K562 (cell line): ENCODE measurements at regions not wholly inside any gene's neighbourhood (a gene's known extent, or its start where the extent isn't known, plus 50 kb on each side); places are given as distances from the start of the nearest gene placed in this dataset.

ENCODE experiments used
- ATAC-seq: fragments of 200-7000 bp; cut with Tn5 transposase; 3 replicates; pipeline ENCODE4 v1.9.1; 2020; ENCODE audit warnings: moderate library complexity
- BruUV-seq: library from RNA; stranded (reverse); fragments of 400-500 nt; replicated peaks from 2 replicates; lab custom pipeline; 2021; lab: Mats Ljungman, UMichigan
- CTCF ChIA-PET: fragments of 300-600 bp; formaldehyde crosslinking; extraction: SDS; loops from one replicate; lab custom pipeline; 2021; ENCODE audit warnings: low intra/inter-chr PET ratio; lab: Yijun Ruan, JAX
- POLR2A ChIA-PET: fragments of 300-600, 350-650 bp; sonication (Branson Sonifier 250); formaldehyde crosslinking; extraction: SDS; loops from one replicate; lab custom pipeline; 2021; ENCODE audit warnings: antibody characterized with exemption, inconsistent platforms; lab: Yijun Ruan, JAX
- DNase-seq, 4 experiments: peaks; one replicate each; pipeline versions ENCODE4 v3.0.0 to v3.0.0-alpha.2; 2011 to 2018; ENCODE audit warnings: low spot score in 3 of 4, mixed read lengths in 3 of 4; ENCODE audit errors: extremely low read depth in 1 of 4
- FAIRE-seq: peaks from 2 replicates; lab custom pipeline; 2011; peaks lifted over from hg19 to GRCh38; lab: Jason Lieb, UNC
- H2AFZ ChIP-seq: 2 replicates; pipeline ENCODE4 v1.6.0; 2011; ENCODE audit warnings: low read depth, low read length, control low read depth, inconsistent platforms
- H3K27ac ChIP-seq: fragments of 200-600 bp; 3 replicates; pipeline ENCODE4 v1.8.0; 2011; ENCODE audit warnings: low read depth, mild to moderate bottlenecking, control low read depth, inconsistent platforms, low read length, moderate library complexity, mixed read lengths; ENCODE audit errors: extremely low read depth
- H3K27me3 ChIP-seq, 2 experiments: fragments of 300-600 bp in 1 of 2; 2 replicates in 1 of 2; 3 replicates in 1 of 2; pipeline versions ENCODE4 v1.6.0 to v1.8.0; 2011; ENCODE audit warnings: inconsistent platforms in 2 of 2, low read length in 2 of 2, mild to moderate bottlenecking in 1 of 2, mixed read lengths in 1 of 2, moderate library complexity in 1 of 2; ENCODE audit not compliant: control insufficient read depth in 2 of 2, insufficient read depth in 2 of 2
- H3K36me3 ChIP-seq: fragments of 300-600 bp; 3 replicates; pipeline ENCODE4 v1.8.0; 2011; ENCODE audit warnings: mild to moderate bottlenecking, low read length, inconsistent platforms; ENCODE audit not compliant: control insufficient read depth, insufficient read depth
- H3K4me1 ChIP-seq, 2 experiments: fragments of 200-600 bp in 1 of 2; replicated peaks in 1 of 2; 2 replicates in 1 of 2; 3 replicates in 1 of 2; pipeline versions ENCODE4 v1.5.1 to v1.8.0; 2011; ENCODE audit warnings: inconsistent platforms in 2 of 2, low read length in 2 of 2, mild to moderate bottlenecking in 1 of 2, mixed read lengths in 1 of 2, moderate library complexity in 1 of 2; ENCODE audit not compliant: control insufficient read depth in 2 of 2, insufficient read depth in 2 of 2
- H3K4me2 ChIP-seq: 2 replicates; pipeline ENCODE4 v1.6.1; 2011; ENCODE audit warnings: low read length, control low read depth, inconsistent platforms, mixed read lengths; ENCODE audit not compliant: insufficient read depth
- H3K4me3 ChIP-seq: fragments of 200-600 bp; sonication (generic), shearing (Covaris generic); 2 replicates; pipeline ENCODE4 v1.5.1; 2016; ENCODE audit warnings: control low read depth, inconsistent platforms
- H3K79me2 ChIP-seq: fragments of 200-600 bp; 3 replicates; pipeline ENCODE4 v1.8.0; 2011; ENCODE audit warnings: low read length, inconsistent platforms; ENCODE audit not compliant: control insufficient read depth, insufficient read depth
- H3K9ac ChIP-seq, 2 experiments: 2 replicates each; pipeline versions ENCODE4 v1.6.0 to v1.6.1; 2011; ENCODE audit warnings: low read depth in 2 of 2, low read length in 2 of 2, control low read depth in 1 of 2, inconsistent platforms in 1 of 2, mild to moderate bottlenecking in 1 of 2, mixed read lengths in 1 of 2; ENCODE audit not compliant: insufficient read depth in 1 of 2
- H3K9me1 ChIP-seq: one replicate; pipeline ENCODE4 v1.6.0; 2011; ENCODE audit warnings: inconsistent platforms, mild to moderate bottlenecking, low read length, moderate library complexity; ENCODE audit not compliant: control insufficient read depth, insufficient read depth
- H3K9me3 ChIP-seq: replicated peaks from 2 replicates; pipeline ENCODE4 v1.5.1; 2011; ENCODE audit warnings: low read depth, low read length, inconsistent platforms; ENCODE audit not compliant: control insufficient read depth, insufficient read depth
- H4K20me1 ChIP-seq: replicated peaks from 2 replicates; pipeline ENCODE4 v1.6.1; 2011; ENCODE audit warnings: low read length, inconsistent platforms, mixed read lengths; ENCODE audit not compliant: control insufficient read depth, insufficient read depth
- HDAC2 ChIP-seq: fragments of 450-650 bp; IDR thresholded peaks from 2 replicates; pipeline ENCODE4 v1.6.1; 2016; ENCODE audit warnings: mild to moderate bottlenecking
- MAZ ChIP-seq, 2 experiments: fragments of 450-650 bp in 1 of 2; sonication (generic) in 1 of 2; formaldehyde crosslinking; IDR thresholded peaks in 1 of 2; conservative IDR thresholded peaks in 1 of 2; 2 replicates each; pipeline versions ENCODE4 v1.4.0 to v1.5.0; 2020; ENCODE audit warnings: mild to moderate bottlenecking in 1 of 2, missing genetic modification reagents in 1 of 2
- MED1 ChIP-seq: sonication (generic); formaldehyde crosslinking; IDR thresholded peaks from 2 replicates; pipeline ENCODE4 v1.8.1; 2023; ENCODE audit warnings: missing genetic modification reagents, borderline replicate concordance
- NCOA6 ChIP-seq: fragments of 450-650 bp; IDR thresholded peaks from 2 replicates; pipeline ENCODE4 v1.6.1; 2017; ENCODE audit warnings: mild to moderate bottlenecking
- POLR2AphosphoS2 ChIP-seq: IDR thresholded peaks from 2 replicates; pipeline ENCODE4 v1.6.1; 2012; ENCODE audit warnings: low read length, improper control_type of control experiment
- POLR2H ChIP-seq: IDR thresholded peaks from 2 replicates; pipeline ENCODE4 v1.6.1; 2016; ENCODE audit warnings: missing genetic modification characterization, low read depth, mild to moderate bottlenecking, control low read depth, missing compliant biosample characterization, moderate library complexity
- ZNF311 ChIP-seq: fragments of 250-450 bp; sonication (Bioruptor Pico); IDR thresholded peaks from 2 replicates; pipeline ENCODE4 v1.4.0; 2020; ENCODE audit warnings: mild to moderate bottlenecking, moderate library complexity
- WGBS: fragments of 100-300 bp; shearing (Covaris generic); methylation state at CpG from one replicate; pipeline ENCODE4 v1.1.6; 2016; ENCODE audit warnings: low coverage, mixed read lengths; ENCODE audit not compliant: insufficient coverage; ENCODE audit errors: missing lambda C conversion rate; 5-methylcytosine and 5-hydroxymethylcytosine counted together
- in situ Hi-C: fragments of 300-500 bp; cut with MboI; formaldehyde crosslinking; loops from 4 replicates; pipeline ENCODE4 v1.15.0; 2018; ENCODE audit warnings: inconsistent platforms, mixed read lengths
- intact Hi-C: fragments of 100-400 bp; cut with micrococcal nuclease; formaldehyde crosslinking; loops from 2 replicates; pipeline ENCODE4 v1.14.2; 2022

- in situ Hi-C loops (no loop called here), intact Hi-C loops (no loop called here)
- TF ChIP-seq NCOA6 = no peak
- no peak for TF ChIP-seq ZNF311 (CRISPR knock-in tag)
- no peak for TF ChIP-seq MED1
- no peak for TF ChIP-seq POLR2AphosphoS2
- no peak for TF ChIP-seq POLR2H
- no peak for TF ChIP-seq HDAC2
- no peak for TF ChIP-seq MAZ (CRISPR knock-in tag; conservative IDR thresholded peaks at IDR 0.05 in 1 of 2, IDR thresholded peaks at IDR 0.05 in 1 of 2)
- ChIA-PET POLR2A (no interaction called here), CTCF (no interaction called here)
- FAIRE-seq (no peak), ATAC-seq (no peak), DNase-seq (no peak)
- no peaks in the 10 kb centered on the region for H3K9me1 ChIP-seq
- no peaks in the 10 kb centered on the region for H3K79me2 ChIP-seq
- H2AFZ ChIP-seq = no peak overlapping the region
- H3K9me3 ChIP-seq = no peaks in the 10 kb centered on the region
- no peak overlapping the region for H3K4me3 ChIP-seq
- no TSS peak for BruUV-seq
- H3K27ac ChIP-seq = no peak overlapping the region
- no peak overlapping the region for H3K9ac ChIP-seq
- no peaks in the 10 kb centered on the region for H4K20me1 ChIP-seq
- H3K36me3 ChIP-seq = no peaks in the 10 kb centered on the region
- no peak overlapping the region for H3K4me2 ChIP-seq
- WGBS = 2% methylated on average over 5 of the region's 5 CpGs
- H3K4me1 ChIP-seq = no peaks in the 10 kb centered on the region
- H3K27me3 ChIP-seq = peaks cover 0 to 4% of the 10 kb centered on the region in 2 experiments; a peak in 1 of 5 replicates
Observed at GRCh38 chr10:130933008-130933390, 378.5 kb downstream of the TCERG1L start.
